PC-3 (cell line): ENCODE measurements at regions not wholly inside any gene's neighbourhood (a gene's known extent, or its start where the extent isn't known, plus 50 kb on each side); places are given as distances from the start of the nearest gene placed in this dataset.

ENCODE experiments used
- EZH2 ChIP-seq: fragments of 300-600 bp; sonication (generic); IDR thresholded peaks from one replicate; pipeline ENCODE4 v1.6.1; 2017; ENCODE audit warnings: antibody characterized with exemption, mild to moderate bottlenecking, low read length; ENCODE audit not compliant: unreplicated experiment
- TF ChIP-seq, protein P1 (sequence below): fragments of 300-600 bp; sonication (generic); conservative IDR thresholded peaks from 2 replicates; pipeline ENCODE4 v1.5.1; 2017; ENCODE audit warnings: antibody characterized with exemption, low read depth, mild to moderate bottlenecking, low read length

DNA sequence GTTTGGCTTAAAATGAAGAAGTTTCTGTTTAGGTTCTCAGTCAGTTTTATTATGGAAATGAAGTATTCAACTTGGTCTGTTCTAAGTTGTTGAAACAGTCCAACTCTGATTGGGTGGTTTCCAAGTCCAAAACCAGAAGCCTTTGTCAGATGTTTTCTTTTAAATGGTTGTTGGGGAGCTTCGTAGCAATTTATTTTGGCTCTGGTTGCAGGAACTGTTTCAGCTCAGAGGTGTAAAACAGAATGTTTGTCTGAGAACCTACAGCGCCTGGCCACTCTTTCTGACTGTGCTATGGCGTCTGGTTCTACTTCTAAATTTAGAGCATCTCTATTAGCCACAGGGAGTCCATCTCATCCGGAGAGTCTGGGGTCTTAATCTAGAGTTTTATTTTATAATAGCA, 582.6 kb upstream of the TMPRSS15 start:
- TF ChIP-seq, protein P1, sequence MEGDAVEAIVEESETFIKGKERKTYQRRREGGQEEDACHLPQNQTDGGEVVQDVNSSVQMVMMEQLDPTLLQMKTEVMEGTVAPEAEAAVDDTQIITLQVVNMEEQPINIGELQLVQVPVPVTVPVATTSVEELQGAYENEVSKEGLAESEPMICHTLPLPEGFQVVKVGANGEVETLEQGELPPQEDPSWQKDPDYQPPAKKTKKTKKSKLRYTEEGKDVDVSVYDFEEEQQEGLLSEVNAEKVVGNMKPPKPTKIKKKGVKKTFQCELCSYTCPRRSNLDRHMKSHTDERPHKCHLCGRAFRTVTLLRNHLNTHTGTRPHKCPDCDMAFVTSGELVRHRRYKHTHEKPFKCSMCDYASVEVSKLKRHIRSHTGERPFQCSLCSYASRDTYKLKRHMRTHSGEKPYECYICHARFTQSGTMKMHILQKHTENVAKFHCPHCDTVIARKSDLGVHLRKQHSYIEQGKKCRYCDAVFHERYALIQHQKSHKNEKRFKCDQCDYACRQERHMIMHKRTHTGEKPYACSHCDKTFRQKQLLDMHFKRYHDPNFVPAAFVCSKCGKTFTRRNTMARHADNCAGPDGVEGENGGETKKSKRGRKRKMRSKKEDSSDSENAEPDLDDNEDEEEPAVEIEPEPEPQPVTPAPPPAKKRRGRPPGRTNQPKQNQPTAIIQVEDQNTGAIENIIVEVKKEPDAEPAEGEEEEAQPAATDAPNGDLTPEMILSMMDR, result no peak
- no peak for TF ChIP-seq EZH2
